Liver (tissue), 8 donors: ENCODE measurements at regions not wholly inside any gene's neighbourhood (a gene's known extent, or its start where the extent isn't known, plus 50 kb on each side); places are given as distances from the start of the nearest gene placed in this dataset.

Experiments used
- DNase-seq: peaks from one replicate; pipeline ENCODE4 v3.0.0-alpha.2; 2017; ENCODE audit warnings: low spot score
- H3K27ac ChIP-seq, 2 donors: one replicate each; pipeline ENCODE4 v1.7.0; 2013; ENCODE audit warnings: inconsistent platforms in 2 of 2, low read length in 2 of 2, control low read depth in 1 of 2, low read depth in 1 of 2, mild to moderate bottlenecking in 1 of 2
- H3K27me3 ChIP-seq, 4 donors: one replicate each; pipeline versions ENCODE4 v1.6.1 to v1.7.0; 2013; ENCODE audit warnings: low read length in 3 of 4, inconsistent platforms in 1 of 4, mild to moderate bottlenecking in 1 of 4, moderate library complexity in 1 of 4; ENCODE audit not compliant: control insufficient read depth in 4 of 4, insufficient read depth in 4 of 4
- H3K36me3 ChIP-seq, 4 donors: one replicate each; pipeline versions ENCODE4 v1.6.1 to v1.7.0; 2013; ENCODE audit warnings: low read length in 3 of 4, mild to moderate bottlenecking in 3 of 4, low read depth in 1 of 4, moderate library complexity in 1 of 4; ENCODE audit not compliant: control insufficient read depth in 4 of 4, insufficient read depth in 3 of 4
- H3K4me1 ChIP-seq, 4 donors: one replicate each; pipeline versions ENCODE4 v1.6.1 to v1.7.0; 2013; ENCODE audit warnings: low read length in 3 of 4, mild to moderate bottlenecking in 3 of 4, moderate library complexity in 1 of 4; ENCODE audit not compliant: control insufficient read depth in 4 of 4, insufficient read depth in 4 of 4
- H3K4me3 ChIP-seq, 3 donors: one replicate each; pipeline versions ENCODE4 v1.6.1 to v1.7.0; 2013; ENCODE audit warnings: low read length in 3 of 3, control low read depth in 1 of 3, low read depth in 1 of 3, mild to moderate bottlenecking in 1 of 3
- H3K9ac ChIP-seq, 2 donors: one replicate each; pipeline ENCODE4 v1.7.0; 2013; ENCODE audit warnings: low read length in 2 of 2, mild to moderate bottlenecking in 2 of 2, moderate library complexity in 2 of 2, control low read depth in 1 of 2, low read depth in 1 of 2
- H3K9me3 ChIP-seq, 4 donors: one replicate each; pipeline versions ENCODE4 v1.6.1 to v1.7.0; 2013; ENCODE audit warnings: low read length in 3 of 4; ENCODE audit not compliant: control insufficient read depth in 4 of 4
- ATF3 ChIP-seq: IDR thresholded peaks from 2 replicates; pipeline ENCODE4 v1.6.1; 2016; ENCODE audit warnings: antibody characterized with exemption
- CTCF ChIP-seq: fragments of 150-350 bp; IDR thresholded peaks from 2 replicates; pipeline ENCODE4 v1.5.1; 2017; ENCODE audit warnings: improper control_type of control experiment, low read depth, low read length; ENCODE audit not compliant: missing input control
- EGR1 ChIP-seq, 2 donors: IDR thresholded peaks; 2 replicates each; pipeline ENCODE4 v1.6.1; 2016 to 2018; ENCODE audit warnings: antibody characterized with exemption in 2 of 2, low read depth in 2 of 2
- FOXA1 ChIP-seq: IDR thresholded peaks from 2 replicates; pipeline ENCODE4 v1.6.1; 2016; ENCODE audit warnings: antibody characterized with exemption
- FOXA2 ChIP-seq: IDR thresholded peaks from 2 replicates; pipeline ENCODE4 v1.6.1; 2016; ENCODE audit warnings: antibody characterized with exemption
- GABPA ChIP-seq, 2 donors: IDR thresholded peaks in 1 of 2; conservative IDR thresholded peaks in 1 of 2; 2 replicates each; pipeline ENCODE4 v1.6.1; 2016; ENCODE audit warnings: antibody characterized with exemption in 2 of 2, mild to moderate bottlenecking in 1 of 2, moderate library complexity in 1 of 2
- HNF4A ChIP-seq, 2 donors: conservative IDR thresholded peaks; 2 replicates each; pipeline ENCODE4 v1.6.1; 2016; ENCODE audit warnings: antibody characterized with exemption in 2 of 2, mild to moderate bottlenecking in 2 of 2
- HNF4G ChIP-seq: IDR thresholded peaks from 2 replicates; pipeline ENCODE4 v1.6.1; 2016; ENCODE audit warnings: antibody characterized with exemption
- JUND ChIP-seq, 2 donors: IDR thresholded peaks; 2 replicates each; pipeline ENCODE4 v1.6.1; 2016; ENCODE audit warnings: antibody characterized with exemption in 2 of 2
- NR2F2 ChIP-seq: IDR thresholded peaks from 2 replicates; pipeline ENCODE4 v1.6.1; 2016; ENCODE audit warnings: antibody characterized with exemption
- RAD21 ChIP-seq, 2 donors: IDR thresholded peaks; 2 replicates each; pipeline ENCODE4 v1.6.1; 2016; ENCODE audit warnings: antibody characterized with exemption in 2 of 2, mild to moderate bottlenecking in 2 of 2
- REST ChIP-seq: IDR thresholded peaks from 2 replicates; pipeline ENCODE4 v1.6.1; 2016; ENCODE audit warnings: antibody characterized with exemption, mild to moderate bottlenecking
- RXRA ChIP-seq, 2 donors: IDR thresholded peaks; 2 replicates each; pipeline ENCODE4 v1.6.1; 2017 to 2018; ENCODE audit warnings: antibody characterized with exemption in 2 of 2, mild to moderate bottlenecking in 1 of 2
- SP1 ChIP-seq: IDR thresholded peaks from 2 replicates; pipeline ENCODE4 v1.6.1; 2018; ENCODE audit warnings: antibody characterized with exemption, mild to moderate bottlenecking
- TAF1 ChIP-seq: conservative IDR thresholded peaks from 2 replicates; pipeline ENCODE4 v1.6.1; 2016; ENCODE audit warnings: antibody characterized with exemption, mild to moderate bottlenecking
- YY1 ChIP-seq: IDR thresholded peaks from 2 replicates; pipeline ENCODE4 v1.6.1; 2016; ENCODE audit warnings: antibody characterized with exemption, mild to moderate bottlenecking
- WGBS: extraction: QIAGEN DNeasy Blood & Tissue Kit; methylation state at CpG from one replicate; pipeline ENCODE4 v1.1.7; 2013; 5-methylcytosine and 5-hydroxymethylcytosine counted together
- TF ChIP-seq, protein P1 (sequence below): IDR thresholded peaks from 2 replicates; pipeline ENCODE4 v1.6.1; 2016; ENCODE audit warnings: antibody characterized with exemption
- TF ChIP-seq, protein P2 (sequence below): IDR thresholded peaks from 2 replicates; pipeline ENCODE4 v1.6.1; 2016; ENCODE audit warnings: antibody characterized with exemption
- donor health status: healthy.
- donor health status: healthy.
- donor health status: healthy.
- donor health status: healthy.
- donor health status: healthy.

- Histone ChIP-seq H3K4me1 (no peaks in the 10 kb centered on the region), H3K27ac (no peak overlapping the region), H3K27me3 (no peaks in the 10 kb centered on the region), H3K36me3 (no peaks in the 10 kb centered on the region), H3K4me3 (no peak overlapping the region), H3K9me3 (no peaks in the 10 kb centered on the region), H3K9ac (no peak overlapping the region)
- DNase-seq: no peak
- TF ChIP-seq RXRA (IDR thresholded peaks at IDR 0.05): no peak
- TF ChIP-seq REST: no peak
- TF ChIP-seq CTCF: no peak
- no peak for TF ChIP-seq ATF3
- no peak for TF ChIP-seq FOXA1
- TF ChIP-seq, protein P1, sequence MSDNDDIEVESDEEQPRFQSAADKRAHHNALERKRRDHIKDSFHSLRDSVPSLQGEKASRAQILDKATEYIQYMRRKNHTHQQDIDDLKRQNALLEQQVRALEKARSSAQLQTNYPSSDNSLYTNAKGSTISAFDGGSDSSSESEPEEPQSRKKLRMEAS: no peak
- no peak for TF ChIP-seq EGR1 (IDR thresholded peaks at IDR 0.05; ENCODE audit: low read depth in 2 of 2)
- TF ChIP-seq TAF1: no peak
- no peak for TF ChIP-seq HNF4G
- TF ChIP-seq, protein P2, sequence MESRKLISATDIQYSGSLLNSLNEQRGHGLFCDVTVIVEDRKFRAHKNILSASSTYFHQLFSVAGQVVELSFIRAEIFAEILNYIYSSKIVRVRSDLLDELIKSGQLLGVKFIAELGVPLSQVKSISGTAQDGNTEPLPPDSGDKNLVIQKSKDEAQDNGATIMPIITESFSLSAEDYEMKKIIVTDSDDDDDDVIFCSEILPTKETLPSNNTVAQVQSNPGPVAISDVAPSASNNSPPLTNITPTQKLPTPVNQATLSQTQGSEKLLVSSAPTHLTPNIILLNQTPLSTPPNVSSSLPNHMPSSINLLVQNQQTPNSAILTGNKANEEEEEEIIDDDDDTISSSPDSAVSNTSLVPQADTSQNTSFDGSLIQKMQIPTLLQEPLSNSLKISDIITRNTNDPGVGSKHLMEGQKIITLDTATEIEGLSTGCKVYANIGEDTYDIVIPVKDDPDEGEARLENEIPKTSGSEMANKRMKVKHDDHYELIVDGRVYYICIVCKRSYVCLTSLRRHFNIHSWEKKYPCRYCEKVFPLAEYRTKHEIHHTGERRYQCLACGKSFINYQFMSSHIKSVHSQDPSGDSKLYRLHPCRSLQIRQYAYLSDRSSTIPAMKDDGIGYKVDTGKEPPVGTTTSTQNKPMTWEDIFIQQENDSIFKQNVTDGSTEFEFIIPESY: no peak
- no peak for TF ChIP-seq SP1
- TF ChIP-seq YY1: no peak
- TF ChIP-seq NR2F2: no peak
- no peak for TF ChIP-seq RAD21 (IDR thresholded peaks at IDR 0.05)
- TF ChIP-seq GABPA (IDR thresholded peaks at IDR 0.05 in 1 of 2, conservative IDR thresholded peaks at IDR 0.05 in 1 of 2): no peak
- no peak for TF ChIP-seq FOXA2
- TF ChIP-seq HNF4A (conservative IDR thresholded peaks at IDR 0.05): no peak
- no peak for TF ChIP-seq JUND (IDR thresholded peaks at IDR 0.05)
- 79% methylated on average over 5 of the region's 5 CpGs for WGBS
Observed at GRCh38 chr10:83724471-83725241, 414.7 kb upstream of the GHITM start.
